CD4-positive, CD25-positive, alpha-beta regulatory T cell (primary cell): ENCODE measurements at regions not wholly inside any gene's neighbourhood (a gene's known extent, or its start where the extent isn't known, plus 50 kb on each side); places are given as distances from the start of the nearest gene placed in this dataset.

Experiments
- ATAC-seq, 2 donors: fragments of 150-1000 bp; cut with Tn5 transposase; one replicate each; pipeline ENCODE4 v1.10.0; 2021; ENCODE audit warnings: low read depth in 2 of 2, moderate number of reproducible peaks in 2 of 2, moderate library complexity in 1 of 2
- DNase-seq, 3 donors: peaks; one replicate each; pipeline versions ENCODE4 v3.0.0 to v3.0.0-alpha.2; 2012 to 2022; ENCODE audit warnings: mixed read lengths in 1 of 3
- H3K27ac ChIP-seq: one replicate; pipeline ENCODE4 v1.7.0; 2013; ENCODE audit warnings: mild to moderate bottlenecking, low read length; ENCODE audit not compliant: insufficient read depth, poor library complexity, severe bottlenecking
- H3K27me3 ChIP-seq: one replicate; pipeline ENCODE4 v1.7.0; 2013; ENCODE audit warnings: low read length; ENCODE audit not compliant: control insufficient read depth, insufficient read depth
- H3K36me3 ChIP-seq: one replicate; pipeline ENCODE4 v1.7.0; 2013; ENCODE audit warnings: mild to moderate bottlenecking, low read length, moderate library complexity; ENCODE audit not compliant: control insufficient read depth, insufficient read depth
- H3K4me1 ChIP-seq: 2 replicates; pipeline ENCODE4 v1.7.0; 2013; ENCODE audit warnings: mild to moderate bottlenecking, low read length; ENCODE audit not compliant: insufficient read depth, control insufficient read depth, poor library complexity, severe bottlenecking
- H3K4me3 ChIP-seq: one replicate; pipeline ENCODE4 v1.7.0; 2013; ENCODE audit warnings: low read depth, mild to moderate bottlenecking, low read length, moderate library complexity
- H3K9me3 ChIP-seq, 2 experiments: 1 replicate in 1 of 2; 2 replicates in 1 of 2; pipeline ENCODE4 v1.7.0; 2013; ENCODE audit warnings: low read length in 2 of 2, mild to moderate bottlenecking in 1 of 2, moderate library complexity in 1 of 2; ENCODE audit not compliant: control insufficient read depth in 2 of 2
- H3K27ac Mint-ChIP-seq, 3 donors: one replicate each; pipeline ENCODE4 v1.8.0; 2020 to 2022; ENCODE audit warnings: mild to moderate bottlenecking in 3 of 3, mixed read lengths in 3 of 3, moderate library complexity in 2 of 3
- H3K27me3 Mint-ChIP-seq: one replicate; pipeline ENCODE4 v1.8.0; 2022; ENCODE audit warnings: mild to moderate bottlenecking, mixed read lengths
- H3K36me3 Mint-ChIP-seq: one replicate; pipeline ENCODE4 v1.8.0; 2020; ENCODE audit warnings: mixed read lengths
- H3K4me1 Mint-ChIP-seq, 4 donors: one replicate each; pipeline ENCODE4 v1.8.0; 2020 to 2022; ENCODE audit warnings: mixed read lengths in 4 of 4, mild to moderate bottlenecking in 1 of 4
- H3K4me3 Mint-ChIP-seq, 4 donors: one replicate each; pipeline ENCODE4 v1.8.0; 2020 to 2022; ENCODE audit warnings: mild to moderate bottlenecking in 4 of 4, mixed read lengths in 4 of 4, moderate library complexity in 3 of 4
- H3K9me3 Mint-ChIP-seq, 7 donors: one replicate each; pipeline ENCODE4 v1.8.0; 2020 to 2022; ENCODE audit warnings: mixed read lengths in 7 of 7, mild to moderate bottlenecking in 3 of 7, moderate library complexity in 2 of 7

- DNase-seq, result no peak
- Mint-ChIP-seq H3K27ac (no peak overlapping the region), H3K36me3 (peaks cover 3% of the 10 kb centered on the region), H3K4me1 (no peaks in the 10 kb centered on the region), H3K4me3 (no peak overlapping the region), H3K9me3 (peaks cover 0 to 4% (median 0%) of the 10 kb centered on the region in 7 donors), H3K27me3 (no peaks in the 10 kb centered on the region)
- Histone ChIP-seq H3K9me3 (no peaks in the 10 kb centered on the region), H3K27me3 (no peaks in the 10 kb centered on the region), H3K4me1 (no peaks in the 10 kb centered on the region), H3K27ac (no peak overlapping the region), H3K4me3 (no peak overlapping the region), H3K36me3 (no peaks in the 10 kb centered on the region)
- no peak for ATAC-seq
Measured at GRCh38 chr9:113772121-113772810, 103.8 kb upstream of the ZNF618 start.

GRCh38 chr9:113774963-113775362, 101.1 kb upstream of the ZNF618 start:
- Mint-ChIP-seq H3K9me3 (peaks cover 0 to 2% (median 0%) of the 10 kb centered on the region in 7 donors), H3K4me3 (no peak overlapping the region), H3K4me1 (no peaks in the 10 kb centered on the region), H3K36me3 (no peaks in the 10 kb centered on the region), H3K27ac (no peak overlapping the region), H3K27me3 (no peaks in the 10 kb centered on the region)
- no peak overlapping the region for H3K27ac ChIP-seq
- no peak for DNase-seq
- H3K4me3 ChIP-seq, result no peak overlapping the region
- H3K36me3 ChIP-seq, result no peaks in the 10 kb centered on the region
- H3K9me3 ChIP-seq, result no peaks in the 10 kb centered on the region
- H3K4me1 ChIP-seq, result no peaks in the 10 kb centered on the region
- no peaks in the 10 kb centered on the region for H3K27me3 ChIP-seq
- ATAC-seq, result no peak

GRCh38 chr9:113775749-113776148, 100.4 kb upstream of the ZNF618 start:
- DNase-seq (no peak), ATAC-seq (no peak)
- no peak overlapping the region for H3K4me3 ChIP-seq
- no peaks in the 10 kb centered on the region for H3K4me1 ChIP-seq
- H3K36me3 ChIP-seq, result no peaks in the 10 kb centered on the region
- no peak overlapping the region for H3K27ac ChIP-seq
- H3K9me3 Mint-ChIP-seq, result peaks cover 0 to 2% (median 0%) of the 10 kb centered on the region in 7 donors
- H3K9me3 ChIP-seq, result no peaks in the 10 kb centered on the region
- H3K4me3 Mint-ChIP-seq, result no peak overlapping the region
- no peaks in the 10 kb centered on the region for H3K27me3 ChIP-seq
- H3K4me1 Mint-ChIP-seq, result no peaks in the 10 kb centered on the region
- H3K36me3 Mint-ChIP-seq, result no peaks in the 10 kb centered on the region
- no peak overlapping the region for H3K27ac Mint-ChIP-seq
- H3K27me3 Mint-ChIP-seq, result no peaks in the 10 kb centered on the region

GRCh38 chr9:113776194-113776593, 99.9 kb upstream of the ZNF618 start:
- H3K36me3 Mint-ChIP-seq, result no peaks in the 10 kb centered on the region
- Histone ChIP-seq H3K4me1 (no peaks in the 10 kb centered on the region), H3K36me3 (no peaks in the 10 kb centered on the region), H3K27me3 (no peaks in the 10 kb centered on the region), H3K27ac (no peak overlapping the region), H3K9me3 (no peaks in the 10 kb centered on the region), H3K4me3 (no peak overlapping the region)
- H3K27me3 Mint-ChIP-seq, result no peaks in the 10 kb centered on the region
- H3K9me3 Mint-ChIP-seq, result peaks cover 0 to 2% (median 0%) of the 10 kb centered on the region in 7 donors
- H3K27ac Mint-ChIP-seq, result no peak overlapping the region
- H3K4me3 Mint-ChIP-seq, result no peak overlapping the region
- no peaks in the 10 kb centered on the region for H3K4me1 Mint-ChIP-seq
- no peak for ATAC-seq
- no peak for DNase-seq

GRCh38 chr9:113781381-113781780, 94.7 kb upstream of the ZNF618 start:
- H3K4me3 ChIP-seq, result no peak overlapping the region
- no peaks in the 10 kb centered on the region for H3K9me3 ChIP-seq
- Mint-ChIP-seq H3K4me3 (no peak overlapping the region), H3K36me3 (no peaks in the 10 kb centered on the region), H3K27me3 (no peaks in the 10 kb centered on the region), H3K9me3 (peaks cover 0 to 6% (median 0%) of the 10 kb centered on the region in 7 donors), H3K4me1 (no peaks in the 10 kb centered on the region), H3K27ac (no peak overlapping the region)
- ATAC-seq, result no peak
- no peak overlapping the region for H3K27ac ChIP-seq
- no peaks in the 10 kb centered on the region for H3K4me1 ChIP-seq
- H3K27me3 ChIP-seq, result no peaks in the 10 kb centered on the region
- DNase-seq, result no peak
- no peaks in the 10 kb centered on the region for H3K36me3 ChIP-seq

GRCh38 chr9:113781896-113782295, 94.2 kb upstream of the ZNF618 start:
- no peaks in the 10 kb centered on the region for H3K4me1 Mint-ChIP-seq
- no peak overlapping the region for H3K4me3 Mint-ChIP-seq

GRCh38 chr9:113783475-113783874, 92.6 kb upstream of the ZNF618 start:
- no peak overlapping the region for H3K27ac Mint-ChIP-seq
- no peaks in the 10 kb centered on the region for H3K4me1 Mint-ChIP-seq
- Histone ChIP-seq H3K36me3 (no peaks in the 10 kb centered on the region), H3K4me3 (no peak overlapping the region), H3K4me1 (no peaks in the 10 kb centered on the region), H3K27ac (no peak overlapping the region), H3K9me3 (no peaks in the 10 kb centered on the region), H3K27me3 (no peaks in the 10 kb centered on the region)
- no peak for DNase-seq
- no peak for ATAC-seq
- no peaks in the 10 kb centered on the region for H3K36me3 Mint-ChIP-seq
- no peak overlapping the region for H3K4me3 Mint-ChIP-seq
- H3K9me3 Mint-ChIP-seq, result peaks cover 0 to 6% (median 0%) of the 10 kb centered on the region in 7 donors
- H3K27me3 Mint-ChIP-seq, result no peaks in the 10 kb centered on the region

More at GRCh38 chr9:113781896-113782295, 94.2 kb upstream of the ZNF618 start:
- DNase-seq, result no peak
- Histone ChIP-seq H3K4me3 (no peak overlapping the region), H3K27ac (no peak overlapping the region), H3K9me3 (no peaks in the 10 kb centered on the region), H3K27me3 (no peaks in the 10 kb centered on the region), H3K4me1 (no peaks in the 10 kb centered on the region), H3K36me3 (no peaks in the 10 kb centered on the region)
- Mint-ChIP-seq H3K27ac (no peak overlapping the region), H3K9me3 (peaks cover 0 to 6% (median 0%) of the 10 kb centered on the region in 7 donors), H3K27me3 (no peaks in the 10 kb centered on the region), H3K36me3 (no peaks in the 10 kb centered on the region)
- no peak for ATAC-seq

GRCh38 chr9:113785334-113785733, 90.8 kb upstream of the ZNF618 start:
- Mint-ChIP-seq H3K9me3 (peaks cover 0 to 6% (median 0%) of the 10 kb centered on the region in 7 donors), H3K36me3 (no peaks in the 10 kb centered on the region), H3K4me3 (peak overlapping the region in 1 of 4 donors; percentile 43), H3K27me3 (peaks cover 4% of the 10 kb centered on the region), H3K4me1 (no peaks in the 10 kb centered on the region), H3K27ac (no peak overlapping the region)
- Histone ChIP-seq H3K36me3 (no peaks in the 10 kb centered on the region), H3K9me3 (no peaks in the 10 kb centered on the region), H3K4me3 (no peak overlapping the region), H3K27me3 (no peaks in the 10 kb centered on the region), H3K27ac (no peak overlapping the region), H3K4me1 (no peaks in the 10 kb centered on the region)
- ATAC-seq, result no peak
- DNase-seq, result no peak
